ENCODE measurements at regions not wholly inside any gene's neighbourhood (a gene's known extent, or its start where the extent isn't known, plus 50 kb on each side); places are given as distances from the start of the nearest gene placed in this dataset.

GRCh38 chr1:204773246-204773645 lies 87.7 kb upstream of the LRRN2 start:
- no peaks in the 10 kb centered on the region for H3K4me1 ChIP-seq (ENCODE audit: control insufficient read depth, insufficient read depth, low read length)
- no TSS peak for BruUV-seq (replicated peaks)
- WGBS, 2 experiments (ENCODE audit: extremely low coverage in 2 of 2, insufficient read length in 1 of 2) = no CpG with 5 or more reads among the region's 1 CpG
- no peaks in the 10 kb centered on the region for H3K79me1 ChIP-seq (ENCODE audit: low read depth in 1 of 2, low read length in 2 of 2)
- H2AK9ac ChIP-seq (replicated peaks; ENCODE audit: low read depth, low read length, poor library complexity) = no peak overlapping the region
- H3K14ac ChIP-seq (replicated peaks; ENCODE audit: low read depth, low read length) = no peak overlapping the region
- H2BK120ac ChIP-seq (ENCODE audit: low read depth, low read length) = no peak overlapping the region
- ATAC-seq (ENCODE audit: low read depth) (no peak), DNase-seq (no peak)
- H3K9ac ChIP-seq (ENCODE audit: low read depth, low read length) = no peak overlapping the region
- H2BK15ac ChIP-seq (ENCODE audit: low read depth, low read length) = no peak overlapping the region
- H3K9me3 ChIP-seq (ENCODE audit: control insufficient read depth, insufficient read depth, low read length) = no peaks in the 10 kb centered on the region
- H4K20me1 ChIP-seq (ENCODE audit: insufficient read depth, low read length) = no peaks in the 10 kb centered on the region
- in situ Hi-C loops (cut with MboI; ENCODE audit: low sequenced_read_pairs) = no loop called here
- H2AK5ac ChIP-seq (ENCODE audit: low read depth, low read length) = no peak overlapping the region
- no peaks in the 10 kb centered on the region for H3K36me3 ChIP-seq (ENCODE audit: control insufficient read depth, insufficient read depth, low read length)
- no peak overlapping the region for H2AFZ ChIP-seq (replicated peaks; ENCODE audit: low read length, poor library complexity)
- H4K5ac ChIP-seq (ENCODE audit: low read depth, low read length) = no peak overlapping the region
- H3K27ac ChIP-seq (ENCODE audit: insufficient read depth, low read length) = no peak overlapping the region
- ChIA-PET POLR2A (ENCODE audit: unreplicated experiment) (no interaction called here), CTCF (no interaction called here)
- H3K23ac ChIP-seq (ENCODE audit: low read depth, low read length) = no peak overlapping the region
- intact Hi-C loops (cut with micrococcal nuclease) = no loop called here
- no peak overlapping the region for H4K91ac ChIP-seq (ENCODE audit: insufficient read depth, low read depth, low read length)
- no peak overlapping the region for H3K18ac ChIP-seq (ENCODE audit: low read depth, low read length)
- H3K4me3 ChIP-seq (ENCODE audit: insufficient read depth, low read depth, low read length) = no peak overlapping the region
- TF ChIP-seq RCOR1 (IDR thresholded peaks at IDR 0.05; ENCODE audit: insufficient replicate concordance, low read length) (no peak), CTCF (conservative IDR thresholded peaks at IDR 0.05; ENCODE audit: low read depth, low read length) (no peak), NFE2L2 (IDR thresholded peaks at IDR 0.05; ENCODE audit: low read depth, low read length) (no peak), POLR2A (IDR thresholded peaks at IDR 0.05; ENCODE audit: low read depth, low read length) (no peak), CEBPB (IDR thresholded peaks at IDR 0.05; ENCODE audit: low read depth, low read length) (no peak), MXI1 (IDR thresholded peaks at IDR 0.05; ENCODE audit: borderline replicate concordance, low read depth, low read length) (no peak), CHD1 (IDR thresholded peaks at IDR 0.05; ENCODE audit: low read depth, low read length) (no peak), USF2 (IDR thresholded peaks at IDR 0.05; ENCODE audit: low read depth, low read length) (no peak), SMC3 (IDR thresholded peaks at IDR 0.05; ENCODE audit: low read depth, low read length) (no peak), BHLHE40 (IDR thresholded peaks at IDR 0.05; ENCODE audit: low read depth, low read length) (no peak), RFX5 (IDR thresholded peaks at IDR 0.05; ENCODE audit: low read depth, low read length) (no peak), ELK1 (IDR thresholded peaks at IDR 0.05; ENCODE audit: borderline replicate concordance, low read depth, low read length) (no peak), RAD21 (IDR thresholded peaks at IDR 0.05; ENCODE audit: low read length) (no peak), MAFK (IDR thresholded peaks at IDR 0.05; ENCODE audit: low read depth, low read length) (no peak), MAZ (IDR thresholded peaks at IDR 0.05; ENCODE audit: borderline replicate concordance, low read depth, low read length) (no peak)
- dilution Hi-C loops (cut with HindIII; ENCODE audit: low sequenced_read_pairs, unreplicated experiment) = no loop called here
- no peaks in the 10 kb centered on the region for H3K9me1 ChIP-seq (ENCODE audit: insufficient read depth, low read length)
- H3K4me2 ChIP-seq (ENCODE audit: low read depth, low read length) = no peak overlapping the region
- H2BK5ac ChIP-seq (ENCODE audit: low read depth, low read length, poor library complexity, severe bottlenecking) = no peak overlapping the region
- H4K8ac ChIP-seq (ENCODE audit: low read depth in 2 of 2, low read length in 2 of 2) = no peak overlapping the region
- no peak overlapping the region for H3K4ac ChIP-seq (ENCODE audit: low read depth, low read length)
- no peak overlapping the region for H3K56ac ChIP-seq (ENCODE audit: extremely low read depth, insufficient read depth, low read length)
- peaks cover 11% of the 10 kb centered on the region for H3K27me3 ChIP-seq (ENCODE audit: control insufficient read depth, insufficient read depth, low read length)
- no peak overlapping the region for H2BK20ac ChIP-seq (ENCODE audit: low read depth, low read length)

Measured in IMR-90 (cell line).